ENCODE measurements at regions not wholly inside any gene's neighbourhood (a gene's known extent, or its start where the extent isn't known, plus 50 kb on each side); places are given as distances from the start of the nearest gene placed in this dataset.

GRCh38 chr7:67604461-67605386, 608.1 kb downstream of the TYW1 start:
- DNase-seq (ENCODE audit: low spot score), result no peak
- no peaks in the 10 kb centered on the region for H3K4me1 ChIP-seq (ENCODE audit: insufficient read depth)
- no peaks in the 10 kb centered on the region for H4K20me1 ChIP-seq (replicated peaks; ENCODE audit: insufficient read depth)
- H3K4me3 ChIP-seq, result no peak overlapping the region
- no peak overlapping the region for H3K4me2 ChIP-seq
- H3K79me2 ChIP-seq (replicated peaks; ENCODE audit: insufficient read depth), result no peaks in the 10 kb centered on the region
- H3K9me2 ChIP-seq (ENCODE audit: insufficient read depth), result no peaks in the 10 kb centered on the region
- H3K27ac ChIP-seq (ENCODE audit: low read depth), result no peak overlapping the region
- no peak overlapping the region for H2AFZ ChIP-seq
- Mint-ChIP-seq H3K36me3 (ENCODE audit: low read depth) (peaks cover 43% of the 10 kb centered on the region), H3K9me3 (peaks cover 70% of the 10 kb centered on the region), H3K27ac (no peak overlapping the region), H3K4me3 (no peak overlapping the region), H3K4me1 (no peaks in the 10 kb centered on the region), H3K27me3 (ENCODE audit: insufficient read depth, low read depth, poor library complexity) (peaks cover 12% of the 10 kb centered on the region)
- H3F3A ChIP-seq (replicated peaks; ENCODE audit: low read depth), result no peaks in the 10 kb centered on the region
- no peaks in the 10 kb centered on the region; the same call in 1 of the 2 replicates for H3K36me3 ChIP-seq (ENCODE audit: insufficient read depth)
- no peaks in the 10 kb centered on the region for H3K27me3 ChIP-seq (ENCODE audit: insufficient read depth)
- no peak for TF ChIP-seq EZH2 (IDR thresholded peaks at IDR 0.05; ENCODE audit: low read depth, unreplicated experiment)
- ATAC-seq, result no peak

GRCh38 chr7:67608806-67609205, 612.2 kb downstream of the TYW1 start:
- no peak overlapping the region for H3K4me3 Mint-ChIP-seq
- no peak for ATAC-seq
- no peak for TF ChIP-seq POLR2AphosphoS5 (IDR thresholded peaks at IDR 0.05; ENCODE audit: low read depth)
- TF ChIP-seq ZNF114 (CRISPR knock-in tag; IDR thresholded peaks at IDR 0.05), result no peak
- TF ChIP-seq ZNF462 (CRISPR knock-in tag; IDR thresholded peaks at IDR 0.05), result no peak
- no peak for TF ChIP-seq CTCF (conservative IDR thresholded peaks at IDR 0.05; ENCODE audit: low read depth in 2 of 2)
- TF ChIP-seq EZH2phosphoT487 (IDR thresholded peaks at IDR 0.05; ENCODE audit: unreplicated experiment), result no peak
- no peak for TF ChIP-seq STAT1 (IDR thresholded peaks at IDR 0.05; ENCODE audit: unreplicated experiment)
- TF ChIP-seq JUNB (IDR thresholded peaks at IDR 0.05; ENCODE audit: unreplicated experiment), result no peak
- no peak for TF ChIP-seq REST (IDR thresholded peaks at IDR 0.05; ENCODE audit: unreplicated experiment)

More at GRCh38 chr7:67608806-67609205, 612.2 kb downstream of the TYW1 start:
- DNase-seq (ENCODE audit: low spot score), result no peak
- Histone ChIP-seq H3K36me3 (ENCODE audit: insufficient read depth) (no peaks in the 10 kb centered on the region; the same call in 1 of the 2 replicates), H4K20me1 (replicated peaks; ENCODE audit: insufficient read depth) (no peaks in the 10 kb centered on the region), H3F3A (replicated peaks; ENCODE audit: low read depth) (no peaks in the 10 kb centered on the region), H3K27ac (ENCODE audit: low read depth) (no peak overlapping the region), H3K9me2 (ENCODE audit: insufficient read depth) (no peaks in the 10 kb centered on the region), H2AFZ (no peak overlapping the region), H3K27me3 (ENCODE audit: insufficient read depth) (no peaks in the 10 kb centered on the region), H3K4me1 (ENCODE audit: insufficient read depth) (no peaks in the 10 kb centered on the region), H3K4me2 (no peak overlapping the region), H3K4me3 (no peak overlapping the region), H3K79me2 (replicated peaks; ENCODE audit: insufficient read depth) (no peaks in the 10 kb centered on the region)
- peaks cover 100% of the 10 kb centered on the region for H3K9me3 Mint-ChIP-seq
- H3K27ac Mint-ChIP-seq, result no peak overlapping the region
- no peaks in the 10 kb centered on the region for H3K4me1 Mint-ChIP-seq
- peaks cover 9% of the 10 kb centered on the region for H3K27me3 Mint-ChIP-seq (ENCODE audit: insufficient read depth, low read depth, poor library complexity)
- H3K36me3 Mint-ChIP-seq (ENCODE audit: low read depth), result peaks cover 38% of the 10 kb centered on the region
